Activated B cell treated with CpG ODN at 0.5 μM for 24 hours (primary cell): ENCODE measurements at regions not wholly inside any gene's neighbourhood (a gene's known extent, or its start where the extent isn't known, plus 50 kb on each side); places are given as distances from the start of the nearest gene placed in this dataset.

Source experiments
- ATAC-seq: fragments of 200-7000 bp; cut with Tn5 transposase; one replicate; pipeline ENCODE4 v1.10.0; 2021; ENCODE audit warnings: low read depth, mild to moderate bottlenecking, moderate library complexity
- CTCF ChIA-PET: fragments of 350-600 bp; sonication (Branson Sonifier 250); formaldehyde crosslinking; loops from one replicate; lab custom pipeline; 2021; ENCODE audit warnings: antibody characterized with exemption; lab: Charles Lee
- POLR2A ChIA-PET: fragments of 350-600 bp; sonication (Branson Sonifier 250); formaldehyde crosslinking; loops from one replicate; lab custom pipeline; 2021; ENCODE audit warnings: antibody characterized with exemption; lab: Charles Lee
- DNase-seq: peaks from one replicate; pipeline ENCODE4 v3.0.0; 2022
- H3K27ac Mint-ChIP-seq: one replicate; pipeline ENCODE4 v1.8.0; 2020; ENCODE audit warnings: mixed read lengths
- H3K27me3 Mint-ChIP-seq: one replicate; pipeline ENCODE4 v1.8.0; 2021; ENCODE audit warnings: mixed read lengths
- H3K36me3 Mint-ChIP-seq: one replicate; pipeline ENCODE4 v1.8.0; 2021; ENCODE audit warnings: low read depth, mixed read lengths
- H3K4me1 Mint-ChIP-seq: one replicate; pipeline ENCODE4 v1.8.0; 2021; ENCODE audit warnings: mixed read lengths
- H3K4me3 Mint-ChIP-seq: one replicate; pipeline ENCODE4 v1.8.0; 2020; ENCODE audit warnings: mild to moderate bottlenecking, mixed read lengths
- H3K9me3 Mint-ChIP-seq: one replicate; pipeline ENCODE4 v1.8.0; 2020; ENCODE audit warnings: mixed read lengths
- CTCF ChIP-seq: fragments of 200-600 bp; IDR thresholded peaks from one replicate; pipeline ENCODE4 v1.8.0; 2022; ENCODE audit warnings: antibody characterized with exemption, mild to moderate bottlenecking
- intact Hi-C: fragments of 100-400 bp; cut with micrococcal nuclease; formaldehyde crosslinking; loops from one replicate; pipeline ENCODE4 v1.15.1; 2024

- ChIA-PET POLR2A (no interaction called here), CTCF (no interaction called here)
- Mint-ChIP-seq H3K27me3 (no peaks in the 10 kb centered on the region), H3K27ac (no peak overlapping the region), H3K4me3 (no peak overlapping the region), H3K9me3 (no peaks in the 10 kb centered on the region), H3K36me3 (no peaks in the 10 kb centered on the region), H3K4me1 (no peaks in the 10 kb centered on the region)
- intact Hi-C loops, result no loop called here
- no peak for DNase-seq
- TF ChIP-seq CTCF, result no peak
- ATAC-seq, result no peak
These were observed 427.7 kb upstream of the THBS1 start for GRCh38 chr15:39153058-39153714.

- no peak for DNase-seq
- Mint-ChIP-seq H3K9me3 (no peaks in the 10 kb centered on the region), H3K4me1 (no peaks in the 10 kb centered on the region), H3K27me3 (no peaks in the 10 kb centered on the region), H3K4me3 (no peak overlapping the region), H3K36me3 (no peaks in the 10 kb centered on the region), H3K27ac (no peak overlapping the region)
- ATAC-seq, result no peak
- POLR2A ChIA-PET, result no interaction called here
- no peak for TF ChIP-seq CTCF
- CTCF ChIA-PET, result no interaction called here
- intact Hi-C loops, result no loop called here
These were observed 427.2 kb upstream of the THBS1 start for GRCh38 chr15:39153716-39154115.

GRCh38 chr15:39154227-39154638 lies 426.6 kb upstream of the THBS1 start:
- Mint-ChIP-seq H3K4me1 (no peaks in the 10 kb centered on the region), H3K9me3 (no peaks in the 10 kb centered on the region), H3K4me3 (no peak overlapping the region), H3K27me3 (no peaks in the 10 kb centered on the region), H3K27ac (no peak overlapping the region), H3K36me3 (no peaks in the 10 kb centered on the region)
- CTCF ChIA-PET, result no interaction called here
- DNase-seq (no peak), ATAC-seq (no peak)
- POLR2A ChIA-PET, result no interaction called here
- no peak for TF ChIP-seq CTCF
- intact Hi-C loops, result no loop called here

GRCh38 chr15:39154776-39155175 lies 426.1 kb upstream of the THBS1 start:
- Mint-ChIP-seq H3K4me1 (no peaks in the 10 kb centered on the region), H3K9me3 (no peaks in the 10 kb centered on the region), H3K4me3 (no peak overlapping the region), H3K27ac (no peak overlapping the region), H3K27me3 (no peaks in the 10 kb centered on the region), H3K36me3 (no peaks in the 10 kb centered on the region)
- ChIA-PET POLR2A (no interaction called here), CTCF (no interaction called here)
- no peak for TF ChIP-seq CTCF
- ATAC-seq (no peak), DNase-seq (no peak)
- intact Hi-C loops, result no loop called here

GRCh38 chr15:39156166-39156565 lies 424.7 kb upstream of the THBS1 start:
- Mint-ChIP-seq H3K27ac (no peak overlapping the region), H3K9me3 (no peaks in the 10 kb centered on the region), H3K4me1 (no peaks in the 10 kb centered on the region), H3K36me3 (no peaks in the 10 kb centered on the region), H3K4me3 (no peak overlapping the region), H3K27me3 (no peaks in the 10 kb centered on the region)
- ChIA-PET POLR2A (no interaction called here), CTCF (no interaction called here)
- ATAC-seq (no peak), DNase-seq (no peak)
- no peak for TF ChIP-seq CTCF
- intact Hi-C loops, result no loop called here
